K562 (cell line): ENCODE measurements at regions not wholly inside any gene's neighbourhood (a gene's known extent, or its start where the extent isn't known, plus 50 kb on each side); places are given as distances from the start of the nearest gene placed in this dataset.

Experiments
- BCOR ChIP-seq: fragments of 450-650 bp; IDR thresholded peaks from 2 replicates; pipeline ENCODE4 v1.6.1; 2016
- PCBP2 ChIP-seq: fragments of 200-400 bp; formaldehyde crosslinking; IDR thresholded peaks from 2 replicates; pipeline ENCODE4 v1.6.1; 2018; ENCODE audit warnings: low read length, low read depth, mild to moderate bottlenecking, moderate library complexity; ENCODE audit not compliant: poor library complexity, severe bottlenecking
- TF ChIP-seq, protein P1 (sequence below): fragments of 250-450 bp; sonication (Bioruptor Pico); IDR thresholded peaks from 2 replicates; pipeline ENCODE4 v1.8.0; 2022; ENCODE audit warnings: moderate library complexity, mild to moderate bottlenecking, inconsistent platforms
- TF ChIP-seq, protein P2 (sequence below), 2 experiments: fragments of 450-650 bp in 1 of 2; IDR thresholded peaks; 2 replicates each; pipeline ENCODE4 v1.6.1; 2011 to 2017; ENCODE audit warnings: low read depth in 2 of 2, antibody characterized with exemption in 1 of 2, borderline replicate concordance in 1 of 2, low read length in 1 of 2, mild to moderate bottlenecking in 1 of 2, mixed read lengths in 1 of 2; ENCODE audit not compliant: control insufficient read depth in 1 of 2
- TF ChIP-seq, protein P3 (sequence below): sonication (generic); formaldehyde crosslinking; IDR thresholded peaks from 2 replicates; pipeline ENCODE4 v1.8.0; 2022; ENCODE audit warnings: missing genetic modification reagents, mild to moderate bottlenecking, borderline replicate concordance
- TF ChIP-seq, protein P4 (sequence below): fragments of 450-650 bp; IDR thresholded peaks from 2 replicates; pipeline ENCODE4 v1.6.1; 2018; ENCODE audit warnings: mild to moderate bottlenecking, low read depth; ENCODE audit not compliant: partially characterized antibody

DNA sequence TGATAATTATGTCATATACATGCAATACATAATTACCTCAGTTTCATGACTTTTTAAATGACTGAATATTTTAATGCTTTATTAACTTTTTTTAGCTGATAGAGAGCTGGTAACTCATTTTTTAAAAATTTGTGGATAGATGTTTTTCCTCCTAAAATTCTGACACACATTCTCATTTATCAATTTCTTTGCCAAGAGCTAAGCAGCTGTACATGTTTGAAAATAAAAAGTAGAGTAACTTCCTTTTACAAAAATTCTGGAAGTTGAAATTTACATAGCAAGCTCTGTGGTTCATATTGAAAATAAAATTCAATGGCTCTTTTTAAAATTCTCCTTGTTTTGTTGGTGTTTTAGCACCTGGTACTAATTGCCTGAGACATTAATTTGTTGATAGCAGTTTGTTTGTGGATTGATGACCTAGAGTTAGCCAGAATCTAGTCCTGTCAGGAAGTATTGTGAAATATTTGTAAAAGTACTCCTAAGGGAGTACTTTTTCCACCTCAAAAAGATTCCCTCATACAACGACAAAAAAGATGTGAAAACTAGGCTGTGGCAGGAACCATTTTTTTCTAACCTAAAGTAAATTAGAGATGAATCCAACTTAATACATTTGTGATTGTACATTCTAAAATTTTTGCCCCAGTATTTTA lies 621.8 kb downstream of the BCKDHB start (continued):
- TF ChIP-seq, protein P1, sequence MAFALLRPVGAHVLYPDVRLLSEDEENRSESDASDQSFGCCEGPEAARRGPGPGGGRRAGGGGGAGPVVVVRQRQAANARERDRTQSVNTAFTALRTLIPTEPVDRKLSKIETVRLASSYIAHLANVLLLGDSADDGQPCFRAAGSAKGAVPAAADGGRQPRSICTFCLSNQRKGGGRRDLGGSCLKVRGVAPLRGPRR (CRISPR knock-in tag) = no peak
- TF ChIP-seq, protein P2, sequence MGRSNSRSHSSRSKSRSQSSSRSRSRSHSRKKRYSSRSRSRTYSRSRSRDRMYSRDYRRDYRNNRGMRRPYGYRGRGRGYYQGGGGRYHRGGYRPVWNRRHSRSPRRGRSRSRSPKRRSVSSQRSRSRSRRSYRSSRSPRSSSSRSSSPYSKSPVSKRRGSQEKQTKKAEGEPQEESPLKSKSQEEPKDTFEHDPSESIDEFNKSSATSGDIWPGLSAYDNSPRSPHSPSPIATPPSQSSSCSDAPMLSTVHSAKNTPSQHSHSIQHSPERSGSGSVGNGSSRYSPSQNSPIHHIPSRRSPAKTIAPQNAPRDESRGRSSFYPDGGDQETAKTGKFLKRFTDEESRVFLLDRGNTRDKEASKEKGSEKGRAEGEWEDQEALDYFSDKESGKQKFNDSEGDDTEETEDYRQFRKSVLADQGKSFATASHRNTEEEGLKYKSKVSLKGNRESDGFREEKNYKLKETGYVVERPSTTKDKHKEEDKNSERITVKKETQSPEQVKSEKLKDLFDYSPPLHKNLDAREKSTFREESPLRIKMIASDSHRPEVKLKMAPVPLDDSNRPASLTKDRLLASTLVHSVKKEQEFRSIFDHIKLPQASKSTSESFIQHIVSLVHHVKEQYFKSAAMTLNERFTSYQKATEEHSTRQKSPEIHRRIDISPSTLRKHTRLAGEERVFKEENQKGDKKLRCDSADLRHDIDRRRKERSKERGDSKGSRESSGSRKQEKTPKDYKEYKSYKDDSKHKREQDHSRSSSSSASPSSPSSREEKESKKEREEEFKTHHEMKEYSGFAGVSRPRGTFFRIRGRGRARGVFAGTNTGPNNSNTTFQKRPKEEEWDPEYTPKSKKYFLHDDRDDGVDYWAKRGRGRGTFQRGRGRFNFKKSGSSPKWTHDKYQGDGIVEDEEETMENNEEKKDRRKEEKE (IDR thresholded peaks at IDR 0.05; ENCODE audit: borderline replicate concordance in 1 of 2, control insufficient read depth in 1 of 2, low read depth in 2 of 2, low read length in 1 of 2) = no peak
- TF ChIP-seq, protein P3, sequence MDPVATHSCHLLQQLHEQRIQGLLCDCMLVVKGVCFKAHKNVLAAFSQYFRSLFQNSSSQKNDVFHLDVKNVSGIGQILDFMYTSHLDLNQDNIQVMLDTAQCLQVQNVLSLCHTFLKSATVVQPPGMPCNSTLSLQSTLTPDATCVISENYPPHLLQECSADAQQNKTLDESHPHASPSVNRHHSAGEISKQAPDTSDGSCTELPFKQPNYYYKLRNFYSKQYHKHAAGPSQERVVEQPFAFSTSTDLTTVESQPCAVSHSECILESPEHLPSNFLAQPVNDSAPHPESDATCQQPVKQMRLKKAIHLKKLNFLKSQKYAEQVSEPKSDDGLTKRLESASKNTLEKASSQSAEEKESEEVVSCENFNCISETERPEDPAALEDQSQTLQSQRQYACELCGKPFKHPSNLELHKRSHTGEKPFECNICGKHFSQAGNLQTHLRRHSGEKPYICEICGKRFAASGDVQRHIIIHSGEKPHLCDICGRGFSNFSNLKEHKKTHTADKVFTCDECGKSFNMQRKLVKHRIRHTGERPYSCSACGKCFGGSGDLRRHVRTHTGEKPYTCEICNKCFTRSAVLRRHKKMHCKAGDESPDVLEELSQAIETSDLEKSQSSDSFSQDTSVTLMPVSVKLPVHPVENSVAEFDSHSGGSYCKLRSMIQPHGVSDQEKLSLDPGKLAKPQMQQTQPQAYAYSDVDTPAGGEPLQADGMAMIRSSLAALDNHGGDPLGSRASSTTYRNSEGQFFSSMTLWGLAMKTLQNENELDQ (CRISPR knock-in tag) = no peak
- TF ChIP-seq PCBP2 (no peak), BCOR (no peak)
- TF ChIP-seq, protein P4, sequence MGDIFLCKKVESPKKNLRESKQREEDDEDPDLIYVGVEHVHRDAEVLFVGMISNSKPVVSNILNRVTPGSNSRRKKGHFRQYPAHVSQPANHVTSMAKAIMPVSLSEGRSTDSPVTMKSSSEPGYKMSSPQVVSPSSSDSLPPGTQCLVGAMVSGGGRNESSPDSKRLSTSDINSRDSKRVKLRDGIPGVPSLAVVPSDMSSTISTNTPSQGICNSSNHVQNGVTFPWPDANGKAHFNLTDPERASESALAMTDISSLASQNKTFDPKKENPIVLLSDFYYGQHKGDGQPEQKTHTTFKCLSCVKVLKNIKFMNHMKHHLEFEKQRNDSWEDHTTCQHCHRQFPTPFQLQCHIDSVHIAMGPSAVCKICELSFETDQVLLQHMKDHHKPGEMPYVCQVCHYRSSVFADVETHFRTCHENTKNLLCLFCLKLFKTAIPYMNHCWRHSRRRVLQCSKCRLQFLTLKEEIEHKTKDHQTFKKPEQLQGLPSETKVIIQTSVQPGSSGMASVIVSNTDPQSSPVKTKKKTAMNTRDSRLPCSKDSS = no peak
- TF ChIP-seq, all 486 proteins: peak for 0
